ENCODE measurements at regions not wholly inside any gene's neighbourhood (a gene's known extent, or its start where the extent isn't known, plus 50 kb on each side); places are given as distances from the start of the nearest gene placed in this dataset.

DNA sequence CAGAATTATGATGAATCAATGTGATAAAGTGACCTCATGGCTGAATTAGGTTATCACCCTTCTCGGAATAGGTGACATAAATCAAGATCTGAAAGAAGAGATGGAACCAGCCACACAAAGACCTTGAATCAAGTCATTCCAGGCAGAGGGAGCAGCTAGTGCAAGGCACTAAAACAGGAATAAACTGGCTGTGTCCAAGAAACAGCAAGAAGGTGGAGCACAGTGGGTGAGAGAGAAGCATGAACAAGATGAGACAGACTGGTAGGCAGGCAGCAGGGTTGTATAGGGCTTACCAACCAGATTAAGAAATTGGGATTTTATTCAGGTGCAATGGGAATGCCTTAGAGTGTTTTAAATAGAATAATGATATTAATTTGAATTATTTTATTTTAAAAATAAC, 470.3 kb downstream of the PCDH20 start:
- Mint-ChIP-seq H3K36me3 (peaks cover 18% of the 10 kb centered on the region), H3K27ac (no peak overlapping the region), H3K27me3 (ENCODE audit: low read depth) (no peaks in the 10 kb centered on the region), H3K9me3 (peaks cover 30% of the 10 kb centered on the region), H3K4me3 (no peak overlapping the region), H3K4me1 (peaks cover 12% of the 10 kb centered on the region)
- CTCF ChIA-PET, result no interaction called here
- TF ChIP-seq ATF1 (CRISPR knock-in tag; IDR thresholded peaks at IDR 0.05) (no peak), ZNF138 (CRISPR knock-in tag; conservative IDR thresholded peaks at IDR 0.05) (no peak), ZNF416 (CRISPR knock-in tag; IDR thresholded peaks at IDR 0.05) (no peak), NR2C2 (CRISPR knock-in tag; IDR thresholded peaks at IDR 0.05) (no peak), USF2 (CRISPR knock-in tag; IDR thresholded peaks at IDR 0.05) (no peak)
- DNase-seq (ENCODE audit: low spot score) (no peak), ATAC-seq (no peak)
- POLR2A ChIA-PET, result no interaction called here

DNA sequence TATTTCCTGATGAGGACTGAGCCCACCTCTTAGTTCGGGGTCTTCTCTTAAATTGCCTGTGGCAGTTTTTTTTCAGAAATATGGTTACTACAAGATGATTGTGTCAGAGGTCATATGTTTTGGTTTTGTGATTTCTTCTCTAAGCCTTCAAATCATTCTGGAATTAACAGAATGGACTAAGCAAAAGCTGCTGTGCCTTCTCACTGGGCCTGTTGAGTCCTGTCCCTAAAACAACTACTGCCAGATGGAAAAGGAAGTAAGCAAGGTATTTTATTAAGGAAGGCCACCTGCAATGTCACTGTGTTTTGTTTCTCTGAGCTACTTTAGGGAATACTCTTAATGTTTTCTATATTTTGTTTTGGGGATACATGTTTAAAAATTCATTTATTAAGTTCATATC, 470.8 kb downstream of the PCDH20 start:
- Mint-ChIP-seq H3K36me3 (peaks cover 13% of the 10 kb centered on the region), H3K9me3 (peaks cover 30% of the 10 kb centered on the region), H3K4me3 (no peak overlapping the region), H3K4me1 (peaks cover 12% of the 10 kb centered on the region), H3K27me3 (ENCODE audit: low read depth) (no peaks in the 10 kb centered on the region), H3K27ac (no peak overlapping the region)
- DNase-seq (ENCODE audit: low spot score) (no peak), ATAC-seq (no peak)
- ChIA-PET POLR2A (no interaction called here), CTCF (no interaction called here)
- TF ChIP-seq ZBTB43 (CRISPR knock-in tag; IDR thresholded peaks at IDR 0.05) (no peak), FOXK1 (CRISPR knock-in tag; IDR thresholded peaks at IDR 0.05) (no peak), ATF6 (CRISPR knock-in tag; IDR thresholded peaks at IDR 0.05) (no peak), NFATC4 (CRISPR knock-in tag; IDR thresholded peaks at IDR 0.05) (no peak), ESRRA (CRISPR knock-in tag; IDR thresholded peaks at IDR 0.05; ENCODE audit: borderline replicate concordance) (no peak), E2F1 (CRISPR knock-in tag; IDR thresholded peaks at IDR 0.05) (no peak), PREB (CRISPR knock-in tag; IDR thresholded peaks at IDR 0.05; ENCODE audit: borderline replicate concordance) (no peak), EMX1 (CRISPR knock-in tag; IDR thresholded peaks at IDR 0.05) (no peak), NR2C2 (CRISPR knock-in tag; IDR thresholded peaks at IDR 0.05) (no peak), NR3C1 (CRISPR knock-in tag; conservative IDR thresholded peaks at IDR 0.05; ENCODE audit: low read depth) (no peak)
- TF ChIP-seq, protein P1, sequence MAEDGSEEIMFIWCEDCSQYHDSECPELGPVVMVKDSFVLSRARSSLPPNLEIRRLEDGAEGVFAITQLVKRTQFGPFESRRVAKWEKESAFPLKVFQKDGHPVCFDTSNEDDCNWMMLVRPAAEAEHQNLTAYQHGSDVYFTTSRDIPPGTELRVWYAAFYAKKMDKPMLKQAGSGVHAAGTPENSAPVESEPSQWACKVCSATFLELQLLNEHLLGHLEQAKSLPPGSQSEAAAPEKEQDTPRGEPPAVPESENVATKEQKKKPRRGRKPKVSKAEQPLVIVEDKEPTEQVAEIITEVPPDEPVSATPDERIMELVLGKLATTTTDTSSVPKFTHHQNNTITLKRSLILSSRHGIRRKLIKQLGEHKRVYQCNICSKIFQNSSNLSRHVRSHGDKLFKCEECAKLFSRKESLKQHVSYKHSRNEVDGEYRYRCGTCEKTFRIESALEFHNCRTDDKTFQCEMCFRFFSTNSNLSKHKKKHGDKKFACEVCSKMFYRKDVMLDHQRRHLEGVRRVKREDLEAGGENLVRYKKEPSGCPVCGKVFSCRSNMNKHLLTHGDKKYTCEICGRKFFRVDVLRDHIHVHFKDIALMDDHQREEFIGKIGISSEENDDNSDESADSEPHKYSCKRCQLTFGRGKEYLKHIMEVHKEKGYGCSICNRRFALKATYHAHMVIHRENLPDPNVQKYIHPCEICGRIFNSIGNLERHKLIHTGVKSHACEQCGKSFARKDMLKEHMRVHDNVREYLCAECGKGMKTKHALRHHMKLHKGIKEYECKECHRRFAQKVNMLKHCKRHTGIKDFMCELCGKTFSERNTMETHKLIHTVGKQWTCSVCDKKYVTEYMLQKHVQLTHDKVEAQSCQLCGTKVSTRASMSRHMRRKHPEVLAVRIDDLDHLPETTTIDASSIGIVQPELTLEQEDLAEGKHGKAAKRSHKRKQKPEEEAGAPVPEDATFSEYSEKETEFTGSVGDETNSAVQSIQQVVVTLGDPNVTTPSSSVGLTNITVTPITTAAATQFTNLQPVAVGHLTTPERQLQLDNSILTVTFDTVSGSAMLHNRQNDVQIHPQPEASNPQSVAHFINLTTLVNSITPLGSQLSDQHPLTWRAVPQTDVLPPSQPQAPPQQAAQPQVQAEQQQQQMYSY (CRISPR knock-in tag; IDR thresholded peaks at IDR 0.05), result no peak
- TF ChIP-seq, protein P2, sequence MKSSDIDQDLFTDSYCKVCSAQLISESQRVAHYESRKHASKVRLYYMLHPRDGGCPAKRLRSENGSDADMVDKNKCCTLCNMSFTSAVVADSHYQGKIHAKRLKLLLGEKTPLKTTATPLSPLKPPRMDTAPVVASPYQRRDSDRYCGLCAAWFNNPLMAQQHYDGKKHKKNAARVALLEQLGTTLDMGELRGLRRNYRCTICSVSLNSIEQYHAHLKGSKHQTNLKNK (CRISPR knock-in tag; IDR thresholded peaks at IDR 0.05), result no peak
- TF ChIP-seq, protein P3, sequence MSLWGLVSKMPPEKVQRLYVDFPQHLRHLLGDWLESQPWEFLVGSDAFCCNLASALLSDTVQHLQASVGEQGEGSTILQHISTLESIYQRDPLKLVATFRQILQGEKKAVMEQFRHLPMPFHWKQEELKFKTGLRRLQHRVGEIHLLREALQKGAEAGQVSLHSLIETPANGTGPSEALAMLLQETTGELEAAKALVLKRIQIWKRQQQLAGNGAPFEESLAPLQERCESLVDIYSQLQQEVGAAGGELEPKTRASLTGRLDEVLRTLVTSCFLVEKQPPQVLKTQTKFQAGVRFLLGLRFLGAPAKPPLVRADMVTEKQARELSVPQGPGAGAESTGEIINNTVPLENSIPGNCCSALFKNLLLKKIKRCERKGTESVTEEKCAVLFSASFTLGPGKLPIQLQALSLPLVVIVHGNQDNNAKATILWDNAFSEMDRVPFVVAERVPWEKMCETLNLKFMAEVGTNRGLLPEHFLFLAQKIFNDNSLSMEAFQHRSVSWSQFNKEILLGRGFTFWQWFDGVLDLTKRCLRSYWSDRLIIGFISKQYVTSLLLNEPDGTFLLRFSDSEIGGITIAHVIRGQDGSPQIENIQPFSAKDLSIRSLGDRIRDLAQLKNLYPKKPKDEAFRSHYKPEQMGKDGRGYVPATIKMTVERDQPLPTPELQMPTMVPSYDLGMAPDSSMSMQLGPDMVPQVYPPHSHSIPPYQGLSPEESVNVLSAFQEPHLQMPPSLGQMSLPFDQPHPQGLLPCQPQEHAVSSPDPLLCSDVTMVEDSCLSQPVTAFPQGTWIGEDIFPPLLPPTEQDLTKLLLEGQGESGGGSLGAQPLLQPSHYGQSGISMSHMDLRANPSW (CRISPR knock-in tag; conservative IDR thresholded peaks at IDR 0.05; ENCODE audit: low read depth), result no peak
- TF ChIP-seq, protein P4, sequence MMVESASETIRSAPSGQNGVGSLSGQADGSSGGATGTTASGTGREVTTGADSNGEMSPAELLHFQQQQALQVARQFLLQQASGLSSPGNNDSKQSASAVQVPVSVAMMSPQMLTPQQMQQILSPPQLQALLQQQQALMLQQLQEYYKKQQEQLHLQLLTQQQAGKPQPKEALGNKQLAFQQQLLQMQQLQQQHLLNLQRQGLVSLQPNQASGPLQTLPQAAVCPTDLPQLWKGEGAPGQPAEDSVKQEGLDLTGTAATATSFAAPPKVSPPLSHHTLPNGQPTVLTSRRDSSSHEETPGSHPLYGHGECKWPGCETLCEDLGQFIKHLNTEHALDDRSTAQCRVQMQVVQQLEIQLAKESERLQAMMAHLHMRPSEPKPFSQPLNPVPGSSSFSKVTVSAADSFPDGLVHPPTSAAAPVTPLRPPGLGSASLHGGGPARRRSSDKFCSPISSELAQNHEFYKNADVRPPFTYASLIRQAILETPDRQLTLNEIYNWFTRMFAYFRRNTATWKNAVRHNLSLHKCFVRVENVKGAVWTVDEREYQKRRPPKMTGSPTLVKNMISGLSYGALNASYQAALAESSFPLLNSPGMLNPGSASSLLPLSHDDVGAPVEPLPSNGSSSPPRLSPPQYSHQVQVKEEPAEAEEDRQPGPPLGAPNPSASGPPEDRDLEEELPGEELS (CRISPR knock-in tag; IDR thresholded peaks at IDR 0.05), result no peak
- TF ChIP-seq, protein P5, sequence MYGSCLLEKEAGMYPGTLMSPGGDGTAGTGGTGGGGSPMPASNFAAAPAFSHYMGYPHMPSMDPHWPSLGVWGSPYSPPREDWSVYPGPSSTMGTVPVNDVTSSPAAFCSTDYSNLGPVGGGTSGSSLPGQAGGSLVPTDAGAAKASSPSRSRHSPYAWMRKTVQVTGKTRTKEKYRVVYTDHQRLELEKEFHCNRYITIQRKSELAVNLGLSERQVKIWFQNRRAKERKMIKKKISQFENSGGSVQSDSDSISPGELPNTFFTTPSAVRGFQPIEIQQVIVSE (CRISPR knock-in tag; IDR thresholded peaks at IDR 0.05; ENCODE audit: borderline replicate concordance), result no peak

All from WTC11 (cell line).